RKO (cell line): ENCODE measurements at regions not wholly inside any gene's neighbourhood (a gene's known extent, or its start where the extent isn't known, plus 50 kb on each side); places are given as distances from the start of the nearest gene placed in this dataset.

Experiments used
- DNase-seq: peaks from one replicate; pipeline ENCODE4 v3.0.0-alpha.2; 2016; ENCODE audit warnings: low spot score

DNA sequence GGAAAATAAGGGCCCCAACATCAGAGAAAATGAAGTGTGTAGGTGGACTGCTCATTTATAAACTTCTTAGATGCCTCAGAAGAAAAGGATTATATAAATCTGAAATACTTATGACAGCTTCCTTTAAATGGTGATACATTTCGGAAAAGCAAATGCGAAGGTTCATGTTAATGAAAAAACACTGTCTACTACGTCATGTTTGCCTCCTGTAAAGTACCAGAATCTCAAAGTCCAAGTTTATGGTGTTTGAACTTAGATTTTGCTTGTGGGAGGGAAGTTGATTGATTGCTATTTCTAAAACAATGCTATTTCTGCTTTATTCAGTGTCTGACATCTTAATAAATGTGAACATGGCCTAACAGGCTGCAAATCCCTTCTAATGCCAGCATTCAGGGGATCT lies 514.6 kb downstream of the ZNF608 start:
- no peak for DNase-seq

DNA sequence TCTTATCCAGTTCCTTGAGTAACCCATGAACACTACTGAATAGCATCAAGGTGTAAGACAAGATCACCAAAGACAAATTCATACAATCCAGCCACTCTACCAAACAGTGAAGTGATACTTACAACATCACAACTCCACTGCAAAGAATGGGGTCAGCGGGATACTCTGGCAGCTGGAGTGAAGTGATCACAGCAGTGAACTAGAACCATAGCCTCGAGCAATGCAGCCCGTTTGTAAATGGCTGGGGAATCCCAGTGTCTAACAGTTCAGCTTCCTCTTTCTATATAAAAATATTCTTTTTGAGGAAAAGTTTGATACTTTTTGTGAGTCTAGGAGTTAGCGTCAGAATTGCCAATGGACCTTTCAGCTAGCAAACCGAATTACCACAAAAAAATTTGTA lies 515.2 kb downstream of the ZNF608 start:
- DNase-seq: no peak

DNA sequence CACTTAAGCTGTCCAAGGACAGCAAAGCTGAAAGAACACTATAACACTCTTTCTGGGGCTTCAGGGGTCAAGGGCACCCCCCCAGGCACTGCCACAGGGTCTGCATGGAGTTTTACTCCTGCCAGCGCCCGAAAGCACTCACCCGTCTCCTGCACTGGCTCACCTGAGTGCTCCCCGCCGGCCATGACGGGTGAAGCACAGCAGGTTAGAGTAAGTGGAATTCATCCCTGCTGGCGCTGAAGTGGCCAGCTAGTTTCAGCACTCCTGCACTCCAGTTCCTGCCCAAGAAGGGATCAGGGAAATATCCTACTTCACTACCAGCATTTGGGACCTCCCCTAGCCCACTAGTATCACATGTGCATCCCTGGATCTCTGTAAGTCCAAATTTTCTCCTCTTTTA lies 516.0 kb downstream of the ZNF608 start:
- DNase-seq: no peak

DNA sequence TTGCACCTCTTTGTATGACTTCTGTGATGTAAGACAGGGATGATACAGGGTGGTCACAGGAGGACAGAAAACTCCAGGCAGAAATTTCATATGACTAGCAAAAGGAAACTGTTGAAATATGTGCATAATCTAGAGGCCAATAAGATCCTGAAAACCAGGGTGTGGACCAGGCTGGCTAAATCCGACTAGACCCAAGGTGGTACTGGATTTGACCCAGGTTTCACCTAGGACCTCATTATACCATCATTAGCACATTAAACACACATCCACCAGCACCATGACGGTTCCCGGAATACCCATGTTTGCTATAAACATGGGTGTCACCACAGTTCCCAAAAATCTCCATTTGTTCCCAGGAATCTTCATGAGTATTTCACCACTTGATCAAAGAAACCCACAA lies 517.1 kb downstream of the ZNF608 start:
- no peak for DNase-seq

DNA sequence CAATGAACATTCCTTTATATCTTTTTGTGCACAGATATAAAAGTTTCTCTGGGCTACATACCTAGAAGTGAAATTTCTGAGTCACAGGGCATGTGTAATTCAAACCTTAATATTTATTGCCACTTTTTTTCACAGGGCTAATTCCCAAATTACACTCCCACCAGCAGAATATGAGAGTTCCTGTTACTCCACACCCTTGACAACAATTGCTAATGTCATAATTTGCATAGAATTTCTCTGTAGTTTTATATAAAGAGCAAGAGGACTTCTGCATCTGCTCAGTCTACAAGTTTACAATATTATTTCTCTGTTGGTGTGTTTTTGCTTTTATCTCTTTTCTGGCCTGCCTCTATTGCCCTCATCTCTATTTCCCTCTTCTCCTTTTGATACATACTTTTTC lies 518.5 kb downstream of the ZNF608 start:
- no peak for DNase-seq

DNA sequence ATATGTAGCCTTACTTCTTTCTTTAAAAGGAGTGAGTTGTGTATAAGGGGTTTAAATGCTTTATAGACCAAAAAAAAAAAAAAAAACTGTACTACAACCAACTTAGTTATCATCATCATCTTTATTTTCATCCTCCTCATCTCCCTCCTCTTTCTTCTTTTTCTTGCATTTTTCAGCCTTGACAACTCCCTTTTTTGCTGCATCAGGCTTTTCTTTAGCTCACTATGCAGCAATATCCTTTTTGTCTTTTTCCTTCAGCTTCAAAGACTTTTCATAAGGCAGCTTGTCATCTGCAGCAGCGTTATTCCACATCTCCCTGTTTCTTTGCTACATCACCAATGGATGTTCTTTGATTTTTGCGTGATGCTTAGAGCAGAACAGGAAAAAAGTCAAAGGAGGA lies 526.0 kb downstream of the ZNF608 start:
- DNase-seq: no peak

DNA sequence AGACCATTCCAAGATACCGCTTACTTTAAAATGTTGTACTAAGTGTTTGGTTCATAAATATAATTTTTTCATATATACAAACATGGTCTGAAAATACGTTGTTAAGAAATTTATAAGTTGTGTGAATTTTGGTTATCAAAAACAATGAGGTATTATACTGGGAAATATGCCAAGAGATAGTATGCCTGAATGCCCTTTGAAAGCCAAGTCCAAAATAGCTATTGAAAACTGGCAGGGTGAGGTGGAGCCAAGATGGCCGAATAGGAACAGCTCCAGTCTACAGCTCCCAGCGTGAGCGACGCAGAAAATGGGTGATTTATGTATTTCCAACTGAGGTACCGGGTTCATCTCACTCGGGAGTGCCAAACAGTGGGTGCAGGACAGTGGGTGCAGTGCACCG lies 533.5 kb downstream of the ZNF608 start:
- no peak for DNase-seq

DNA sequence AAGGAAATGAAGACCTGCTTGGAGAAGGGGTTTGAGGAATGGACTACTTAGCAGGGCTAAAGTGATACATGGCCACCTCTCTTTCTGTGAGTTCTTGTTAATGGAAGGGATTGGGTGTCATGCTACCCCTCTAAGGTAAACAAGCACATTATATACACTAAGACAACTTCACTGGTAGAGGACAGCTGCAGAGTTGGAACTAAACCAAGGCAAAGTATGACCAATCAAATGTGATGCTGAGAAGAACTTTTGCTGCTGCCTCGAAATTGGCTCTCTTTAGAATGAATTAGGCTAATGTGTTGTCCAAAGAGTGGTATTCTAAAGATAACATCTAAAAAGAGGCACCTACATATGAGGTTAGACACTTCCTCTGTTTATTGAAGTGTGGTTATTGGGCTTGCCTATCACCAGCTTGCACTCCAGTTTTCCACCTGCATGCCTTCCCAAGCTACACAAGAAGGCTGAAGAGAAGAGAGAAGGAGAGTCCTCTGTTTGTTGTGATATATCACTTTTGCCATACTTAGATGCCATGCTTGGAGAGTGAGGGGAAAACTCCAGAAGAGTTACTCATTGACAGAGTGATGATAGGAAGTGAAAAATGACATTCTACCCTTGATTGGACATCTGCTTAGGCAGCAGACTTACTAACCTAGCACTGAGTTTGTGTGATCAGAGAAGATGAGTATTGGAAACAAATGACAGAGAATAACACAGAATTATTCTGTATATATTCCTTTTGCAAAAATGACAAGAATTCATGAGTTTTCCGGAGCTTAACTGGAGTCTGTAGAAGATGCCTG lies 536.1 kb downstream of the ZNF608 start:
- no peak for DNase-seq

DNA sequence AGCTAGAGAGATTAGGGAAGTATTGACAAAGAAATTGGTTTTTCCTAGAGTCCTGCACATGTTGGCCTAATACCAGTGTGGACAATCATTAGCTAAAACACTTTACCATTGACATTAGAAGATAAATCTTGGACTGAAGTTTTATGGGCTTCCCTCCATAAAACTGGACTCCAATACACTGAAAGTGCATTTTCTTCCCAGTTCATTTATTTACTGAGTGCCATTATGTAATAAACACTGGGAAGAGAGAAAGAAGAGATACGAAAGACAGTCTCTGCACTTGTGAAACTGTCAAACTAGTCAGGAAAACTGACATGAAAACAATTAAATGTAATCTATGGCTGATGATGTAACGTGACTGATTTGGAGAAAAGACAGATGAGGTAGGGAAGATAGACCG lies 539.3 kb downstream of the ZNF608 start:
- DNase-seq: no peak

DNA sequence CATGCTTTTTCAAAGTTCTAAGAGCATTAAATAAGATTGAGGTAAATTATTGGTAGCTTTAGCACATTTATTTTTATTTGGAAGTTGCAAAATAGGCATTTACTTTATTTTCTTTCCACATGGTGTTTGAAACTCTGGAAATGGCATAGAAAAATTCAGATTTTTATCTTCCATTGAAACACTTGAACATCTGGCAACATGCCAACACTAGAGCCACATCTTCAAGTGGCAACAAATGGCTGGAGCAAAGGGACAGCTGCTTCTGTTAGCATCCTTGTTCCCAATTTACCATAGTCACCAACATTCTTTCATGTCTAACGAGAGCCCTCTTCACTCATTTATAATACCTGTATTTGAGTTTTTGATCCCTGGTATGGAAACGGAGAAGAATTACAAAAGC lies 539.9 kb downstream of the ZNF608 start:
- no peak for DNase-seq

DNA sequence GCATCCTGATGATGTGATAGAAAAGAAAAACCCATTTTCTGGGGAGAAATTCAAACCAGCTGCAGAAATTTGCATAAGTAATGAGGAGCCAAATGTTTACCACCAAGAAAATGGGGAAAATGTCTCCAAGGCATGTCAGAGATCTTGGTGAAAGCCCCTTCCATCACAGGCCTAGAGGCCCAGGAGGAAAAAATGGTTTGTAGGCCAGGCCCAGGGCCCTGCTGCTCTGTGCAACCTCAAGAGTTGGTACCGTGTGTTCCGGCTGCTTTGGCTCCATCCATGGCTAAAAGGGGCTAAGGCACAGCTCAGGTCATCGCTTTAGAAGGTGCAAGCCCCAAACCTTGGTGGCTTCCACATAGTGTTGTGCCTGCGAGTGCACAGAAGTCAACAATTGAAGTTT lies 543.1 kb downstream of the ZNF608 start:
- no peak for DNase-seq

DNA sequence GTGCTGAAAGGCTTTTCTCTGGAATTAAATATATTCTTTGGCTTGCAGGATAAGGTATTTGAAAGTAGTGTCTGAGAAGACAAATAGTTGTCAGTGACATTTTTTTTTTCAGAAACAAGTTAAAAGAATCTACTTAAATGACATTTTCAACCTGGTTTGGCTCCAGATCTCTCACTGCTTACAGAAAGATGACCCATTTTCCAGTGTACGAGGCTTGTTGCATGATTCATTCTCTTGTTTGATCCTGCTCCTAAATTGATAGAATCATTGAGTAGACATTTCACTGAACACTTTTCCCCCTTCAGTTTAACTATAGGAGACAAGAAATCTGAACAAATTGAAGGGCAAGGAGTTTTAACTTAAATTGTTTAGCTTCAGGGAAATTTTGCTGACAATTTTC lies 546.1 kb downstream of the ZNF608 start:
- DNase-seq: no peak

DNA sequence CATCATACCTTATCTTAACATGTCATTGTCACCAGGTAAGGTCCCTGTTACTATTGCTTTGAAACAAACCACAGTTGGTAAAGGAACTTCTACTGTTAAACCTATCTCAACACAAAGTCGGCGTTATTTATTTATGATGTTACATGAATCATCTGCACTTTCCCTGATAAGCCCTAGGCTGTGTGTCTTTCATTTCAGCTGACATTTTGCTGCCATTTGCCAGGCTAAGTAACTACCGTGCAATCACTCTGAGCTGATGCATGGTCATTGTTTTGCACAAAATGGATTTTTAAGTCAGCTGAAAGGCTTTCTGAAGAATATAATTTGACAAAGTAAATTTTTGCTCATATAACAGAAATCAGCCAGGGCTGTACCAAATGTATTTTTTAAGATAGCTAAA lies 546.5 kb downstream of the ZNF608 start:
- DNase-seq: no peak

DNA sequence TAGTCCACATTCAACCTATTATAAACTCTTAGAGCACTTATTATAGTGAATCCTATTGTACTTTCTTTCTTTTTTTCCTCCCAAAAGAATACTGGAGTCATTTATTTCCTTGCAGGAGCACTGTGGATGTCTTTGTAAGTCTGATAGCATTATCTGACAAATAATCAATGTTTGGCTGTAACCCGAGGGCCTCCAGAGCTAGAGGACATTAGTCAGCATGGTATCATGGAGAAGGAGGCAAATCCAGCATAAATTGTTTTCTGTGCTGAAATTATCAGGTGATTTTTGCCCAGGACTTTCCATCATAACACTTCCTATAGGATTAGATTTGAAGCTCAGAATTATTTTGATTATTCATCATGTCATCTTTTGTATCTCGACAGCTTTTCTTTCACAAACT lies 551.0 kb downstream of the ZNF608 start:
- no peak for DNase-seq

DNA sequence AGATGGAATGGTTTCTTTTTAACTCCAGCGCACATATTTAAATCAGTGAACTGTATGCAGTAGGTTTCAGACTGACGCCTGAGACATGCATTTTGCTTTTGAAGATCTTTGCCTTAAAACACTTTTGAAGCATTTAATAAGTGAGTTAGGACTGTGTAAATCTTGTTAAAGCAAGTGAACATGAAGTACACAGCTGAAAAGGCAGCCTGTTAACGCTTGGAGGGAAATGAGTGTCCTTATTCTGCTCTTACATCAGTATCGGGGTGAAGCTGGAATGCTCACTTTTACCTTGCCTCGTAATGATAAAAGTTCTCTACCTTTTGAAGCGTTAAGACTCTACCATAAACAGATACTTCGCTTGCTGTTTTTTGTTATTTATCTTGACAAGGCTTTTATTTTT lies 552.2 kb downstream of the ZNF608 start:
- no peak for DNase-seq

DNA sequence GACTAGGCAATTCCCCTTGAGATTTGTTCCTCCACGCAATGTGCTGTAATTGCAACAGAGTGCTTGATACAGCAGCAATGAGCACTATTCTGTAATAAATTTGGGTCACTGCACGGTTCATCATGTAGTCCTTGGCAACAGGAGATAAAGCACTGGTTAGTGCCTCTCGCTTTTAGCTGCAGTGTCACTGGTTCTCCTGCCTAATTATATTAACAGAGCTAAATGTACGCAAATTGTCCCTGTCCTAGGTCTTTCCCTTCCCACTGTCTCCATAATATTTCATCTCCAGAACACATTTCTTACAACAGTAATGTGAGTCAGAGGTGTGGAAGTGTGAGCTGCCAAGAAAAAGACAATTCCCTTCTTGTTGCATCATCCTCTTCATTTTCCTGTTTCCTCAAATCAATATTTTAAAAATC lies 553.1 kb downstream of the ZNF608 start:
- peak; percentile 13 for DNase-seq

DNA sequence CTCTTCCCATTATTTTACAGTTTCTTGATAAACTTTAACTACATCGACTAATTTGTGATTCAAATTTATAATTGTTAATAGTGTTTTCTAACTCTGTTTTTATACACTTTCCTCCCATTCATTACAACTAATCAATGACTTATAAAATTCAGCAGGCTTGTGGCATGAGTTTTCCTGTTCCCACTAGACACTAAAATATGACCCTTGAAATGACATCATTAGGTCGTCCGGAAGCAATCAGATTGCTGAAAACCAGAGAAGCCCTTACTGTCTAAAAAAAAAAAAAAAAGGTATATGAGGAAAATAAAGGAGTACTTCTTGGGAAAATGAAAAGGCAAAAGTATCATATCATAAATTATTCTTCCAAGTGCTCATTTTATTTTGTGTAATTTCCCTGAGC lies 553.7 kb downstream of the ZNF608 start:
- no peak for DNase-seq

DNA sequence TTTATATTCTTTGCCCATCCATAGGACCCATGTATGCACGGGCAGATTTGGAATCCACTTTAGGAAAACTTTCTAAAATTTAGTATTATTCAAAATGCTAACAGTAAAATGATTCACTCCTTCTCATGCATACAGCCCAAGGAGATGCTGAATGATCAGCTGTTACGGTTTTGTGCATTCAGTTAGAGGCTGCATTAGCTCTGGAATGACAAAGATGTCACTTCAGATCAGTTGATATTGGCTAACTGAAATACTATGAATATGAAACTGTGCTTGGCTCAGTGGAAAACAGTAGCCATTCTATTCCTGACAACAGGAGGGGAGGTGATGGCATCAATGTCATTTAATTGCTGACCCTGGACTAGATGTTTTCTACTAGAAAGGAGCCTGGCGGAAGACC lies 560.7 kb downstream of the ZNF608 start:
- DNase-seq: no peak

DNA sequence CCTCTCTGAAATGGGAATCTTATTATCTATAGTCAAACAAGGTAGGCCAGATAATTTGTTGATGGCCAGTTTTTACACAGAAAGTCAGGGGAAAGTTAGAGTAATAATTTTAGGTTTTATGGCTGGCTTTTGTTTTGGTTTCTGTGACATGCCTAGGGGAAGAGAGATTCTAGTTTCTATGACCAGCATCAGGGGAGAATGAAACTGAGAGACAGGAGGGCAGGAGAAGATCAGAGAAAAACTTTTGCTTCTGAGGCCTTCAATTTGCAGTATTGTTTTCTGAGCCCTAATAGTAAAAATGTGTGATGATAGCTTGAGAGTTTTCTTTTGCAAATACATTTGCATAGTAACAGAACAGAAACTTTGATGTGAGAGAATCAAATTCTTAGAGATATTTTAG lies 564.3 kb downstream of the ZNF608 start:
- no peak for DNase-seq

DNA sequence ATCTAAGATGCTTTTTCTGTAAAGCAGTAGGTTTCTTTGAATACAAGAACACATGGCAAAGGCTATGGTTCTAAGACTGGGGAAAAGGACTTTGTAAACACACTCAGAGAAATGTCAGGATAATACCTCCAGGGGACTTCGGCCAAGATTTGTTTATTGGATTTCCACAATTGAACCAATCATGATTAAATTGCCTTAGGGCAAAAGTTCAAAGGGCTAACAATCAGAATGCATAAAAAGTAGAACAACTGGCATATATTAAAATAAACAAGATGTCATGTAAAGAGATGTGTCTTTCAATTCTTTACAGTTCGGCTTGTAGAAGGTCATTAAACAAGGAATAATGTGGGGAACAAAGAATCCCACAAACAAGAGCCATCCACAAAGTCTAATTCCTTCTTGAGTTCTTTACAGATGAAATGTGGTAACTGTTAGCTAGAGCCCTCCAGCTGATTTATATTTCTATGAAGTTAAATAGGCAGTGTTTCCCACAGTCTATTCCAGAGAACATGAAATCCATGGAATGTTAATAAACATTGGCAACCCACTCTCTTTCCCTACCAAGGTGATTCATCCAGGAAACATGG lies 565.5 kb downstream of the ZNF608 start:
- no peak for DNase-seq

DNA sequence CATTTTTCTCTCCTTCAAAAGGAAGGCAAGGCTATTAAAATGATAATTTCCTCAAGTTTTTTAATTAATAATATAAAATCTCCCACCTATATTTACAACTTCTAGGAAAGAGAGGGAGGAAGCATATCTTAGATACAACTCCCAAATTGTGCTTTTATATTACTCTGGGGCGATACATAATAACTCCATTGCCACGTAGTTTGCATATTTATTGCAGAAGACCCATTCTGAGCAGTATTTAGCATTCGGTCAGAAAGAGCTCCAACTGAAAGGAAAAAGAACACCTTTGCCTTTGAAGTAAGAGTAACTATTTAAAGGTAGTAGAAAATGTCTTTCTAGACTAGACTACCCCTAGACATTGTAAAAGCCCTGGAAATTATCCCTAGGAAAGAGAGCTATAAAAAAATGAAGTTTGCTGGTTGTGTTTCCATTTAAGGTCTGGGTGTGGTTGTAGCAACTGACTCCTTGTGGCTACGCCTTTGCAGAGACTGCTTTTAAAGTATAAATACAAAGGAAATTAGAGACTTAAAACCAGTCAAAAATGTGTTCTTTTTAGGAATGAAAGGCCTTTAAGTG lies 566.1 kb downstream of the ZNF608 start:
- DNase-seq: no peak

DNA sequence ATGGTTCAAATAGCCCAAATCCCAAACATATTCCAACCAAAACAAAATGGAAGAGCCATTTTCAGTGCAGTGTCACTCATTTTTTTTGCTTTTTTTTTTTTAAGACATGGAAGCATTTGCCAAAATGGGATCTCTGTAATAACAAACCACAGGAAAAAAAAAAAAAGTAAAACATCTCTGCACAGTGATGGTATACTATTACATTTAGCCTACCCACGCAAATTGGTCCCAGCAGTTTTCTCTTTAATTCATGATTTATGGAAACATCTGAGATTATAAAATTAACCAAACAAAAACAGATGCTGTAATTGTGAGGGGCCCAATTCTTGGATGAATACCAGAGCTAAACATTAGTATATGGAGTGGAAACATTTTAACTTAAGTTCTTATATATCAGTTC lies 566.6 kb downstream of the ZNF608 start:
- DNase-seq: no peak

DNA sequence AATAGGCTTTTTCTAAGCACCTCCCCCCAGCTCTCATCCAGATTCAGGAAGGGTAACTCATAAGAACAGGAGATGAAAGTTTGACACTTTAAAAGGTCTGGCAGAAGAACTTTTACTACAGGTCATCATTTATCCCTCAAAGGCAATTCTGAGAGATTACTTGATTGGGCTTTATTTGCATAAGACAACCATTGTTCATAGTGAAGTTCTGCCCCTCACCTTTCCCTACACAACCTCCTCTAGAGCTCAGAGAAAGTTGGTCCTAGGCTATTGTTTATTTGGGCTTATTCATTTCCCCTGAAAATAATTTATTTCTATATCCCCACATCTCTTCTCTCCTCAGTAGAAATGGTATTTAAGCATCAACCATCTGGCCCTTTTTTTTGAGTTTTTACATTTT lies 568.4 kb downstream of the ZNF608 start:
- no peak for DNase-seq

DNA sequence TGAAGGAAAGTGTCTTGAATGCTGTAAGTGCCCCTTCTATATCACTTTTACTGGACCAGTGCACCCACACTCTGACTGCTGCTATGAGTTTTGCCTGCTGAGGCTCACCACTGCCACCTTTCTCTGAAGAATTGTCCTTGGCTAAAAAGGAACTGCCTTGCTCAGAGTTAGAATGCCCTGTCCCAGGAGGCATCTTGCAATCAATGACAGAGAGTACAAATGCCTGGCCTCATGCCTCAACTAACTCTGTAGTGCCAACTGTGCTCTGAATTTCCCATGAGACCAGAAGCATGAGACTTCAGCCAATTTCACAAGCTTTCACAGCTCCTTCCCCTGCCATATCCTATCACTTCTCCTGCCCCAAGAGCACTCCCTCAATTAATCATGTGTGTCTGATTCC lies 569.7 kb downstream of the ZNF608 start:
- DNase-seq: no peak
